ENCODE measurements at regions not wholly inside any gene's neighbourhood (a gene's known extent, or its start where the extent isn't known, plus 50 kb on each side); places are given as distances from the start of the nearest gene placed in this dataset.

DNA sequence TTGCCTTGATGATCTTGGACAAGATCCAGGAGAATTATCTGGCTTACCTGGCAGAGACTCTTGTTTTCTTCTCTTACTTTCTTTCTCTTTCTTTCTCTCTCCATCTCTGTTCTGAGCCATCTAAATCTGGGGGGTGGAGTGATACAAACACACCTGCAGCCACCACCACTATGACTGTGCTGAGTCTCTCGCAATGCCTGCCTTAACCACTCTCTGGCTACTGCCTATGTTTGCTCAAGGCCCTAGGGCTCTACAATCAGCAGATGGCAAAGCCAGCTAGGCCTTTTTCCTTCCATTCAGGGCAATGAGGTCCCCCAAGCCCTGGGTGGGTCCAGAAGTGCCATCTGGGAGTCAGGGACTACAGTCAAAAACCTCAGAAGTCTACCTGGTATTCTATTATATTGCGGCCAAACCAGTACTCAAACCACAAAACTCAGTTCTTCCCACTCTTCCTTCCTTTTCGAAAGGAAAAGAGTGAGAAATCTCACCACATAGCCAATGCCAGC lies 978.9 kb upstream of the NXPH2 start:
- intact Hi-C loops (cut with micrococcal nuclease; ENCODE audit: unreplicated experiment) (no loop called here), in situ Hi-C loops (cut with HindIII; ENCODE audit: low pct_unique_long_range_greater_than_20kb, low sequenced_read_pairs) (no loop called here)
- CTCF ChIA-PET, result no interaction called here
- DNase-seq (ENCODE audit: low read depth, low spot score) (no peak), ATAC-seq (no peak)
- H3K27me3 ChIP-seq (ENCODE audit: control insufficient read depth, insufficient read depth, low read length), result no peaks in the 10 kb centered on the region
- POLR2A ChIA-PET, result no interaction called here
- H3K27ac ChIP-seq (ENCODE audit: low read length), result no peak overlapping the region
- BruUV-seq (replicated peaks), result no TSS peak
- H3K36me3 ChIP-seq (ENCODE audit: control insufficient read depth, insufficient read depth, low read length), result no peaks in the 10 kb centered on the region
- no peaks in the 10 kb centered on the region for H3K4me1 ChIP-seq (ENCODE audit: control insufficient read depth, insufficient read depth, low read length)
- TF ChIP-seq, protein P1, sequence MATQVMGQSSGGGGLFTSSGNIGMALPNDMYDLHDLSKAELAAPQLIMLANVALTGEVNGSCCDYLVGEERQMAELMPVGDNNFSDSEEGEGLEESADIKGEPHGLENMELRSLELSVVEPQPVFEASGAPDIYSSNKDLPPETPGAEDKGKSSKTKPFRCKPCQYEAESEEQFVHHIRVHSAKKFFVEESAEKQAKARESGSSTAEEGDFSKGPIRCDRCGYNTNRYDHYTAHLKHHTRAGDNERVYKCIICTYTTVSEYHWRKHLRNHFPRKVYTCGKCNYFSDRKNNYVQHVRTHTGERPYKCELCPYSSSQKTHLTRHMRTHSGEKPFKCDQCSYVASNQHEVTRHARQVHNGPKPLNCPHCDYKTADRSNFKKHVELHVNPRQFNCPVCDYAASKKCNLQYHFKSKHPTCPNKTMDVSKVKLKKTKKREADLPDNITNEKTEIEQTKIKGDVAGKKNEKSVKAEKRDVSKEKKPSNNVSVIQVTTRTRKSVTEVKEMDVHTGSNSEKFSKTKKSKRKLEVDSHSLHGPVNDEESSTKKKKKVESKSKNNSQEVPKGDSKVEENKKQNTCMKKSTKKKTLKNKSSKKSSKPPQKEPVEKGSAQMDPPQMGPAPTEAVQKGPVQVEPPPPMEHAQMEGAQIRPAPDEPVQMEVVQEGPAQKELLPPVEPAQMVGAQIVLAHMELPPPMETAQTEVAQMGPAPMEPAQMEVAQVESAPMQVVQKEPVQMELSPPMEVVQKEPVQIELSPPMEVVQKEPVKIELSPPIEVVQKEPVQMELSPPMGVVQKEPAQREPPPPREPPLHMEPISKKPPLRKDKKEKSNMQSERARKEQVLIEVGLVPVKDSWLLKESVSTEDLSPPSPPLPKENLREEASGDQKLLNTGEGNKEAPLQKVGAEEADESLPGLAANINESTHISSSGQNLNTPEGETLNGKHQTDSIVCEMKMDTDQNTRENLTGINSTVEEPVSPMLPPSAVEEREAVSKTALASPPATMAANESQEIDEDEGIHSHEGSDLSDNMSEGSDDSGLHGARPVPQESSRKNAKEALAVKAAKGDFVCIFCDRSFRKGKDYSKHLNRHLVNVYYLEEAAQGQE (IDR thresholded peaks at IDR 0.05; ENCODE audit: insufficient read depth in 1 of 2, low read depth in 2 of 2, low read length in 1 of 2), result no peak
- H3K9me3 ChIP-seq (ENCODE audit: control insufficient read depth, insufficient read depth, low read depth, low read length), result no peaks in the 10 kb centered on the region
- no peak overlapping the region for H3K4me3 ChIP-seq (ENCODE audit: low read depth in 2 of 2, low read length in 2 of 2)

DNA sequence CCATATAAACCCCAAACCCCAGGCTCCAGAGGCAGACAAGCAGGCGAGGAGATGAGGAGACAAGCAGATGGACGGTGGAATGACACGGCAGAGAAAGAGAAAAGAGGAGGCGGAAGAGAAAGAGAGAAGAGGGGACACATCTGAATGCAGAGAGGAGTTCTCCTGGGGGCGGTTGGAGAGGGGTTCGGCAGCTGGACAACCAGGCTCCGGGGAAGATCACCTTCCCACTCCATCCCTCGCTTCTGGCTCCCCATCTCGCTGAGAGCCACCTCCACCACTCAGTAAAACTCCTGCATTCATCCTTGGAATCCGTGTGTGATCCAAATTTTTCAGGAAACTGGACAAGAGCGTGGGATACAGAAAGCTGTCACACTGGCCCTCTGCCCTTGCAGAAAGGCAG lies 966.7 kb upstream of the NXPH2 start:
- DNase-seq (ENCODE audit: low read depth, low spot score) (no peak), ATAC-seq (no peak)
- Histone ChIP-seq H3K4me1 (ENCODE audit: control insufficient read depth, insufficient read depth, low read length) (no peaks in the 10 kb centered on the region), H3K36me3 (ENCODE audit: control insufficient read depth, insufficient read depth, low read length) (no peaks in the 10 kb centered on the region), H3K27me3 (ENCODE audit: control insufficient read depth, insufficient read depth, low read length) (no peaks in the 10 kb centered on the region), H3K4me3 (ENCODE audit: low read depth in 2 of 2, low read length in 2 of 2) (no peak overlapping the region), H3K9me3 (ENCODE audit: control insufficient read depth, insufficient read depth, low read depth, low read length) (no peaks in the 10 kb centered on the region), H3K27ac (ENCODE audit: low read length) (no peak overlapping the region)
- ChIA-PET POLR2A (no interaction called here), CTCF (no interaction called here)
- in situ Hi-C loops (cut with HindIII; ENCODE audit: low pct_unique_long_range_greater_than_20kb, low sequenced_read_pairs), result no loop called here
- no peak for TF ChIP-seq TCF7L2 (IDR thresholded peaks at IDR 0.05; ENCODE audit: low read depth, low read length)
- TF ChIP-seq, protein P2, sequence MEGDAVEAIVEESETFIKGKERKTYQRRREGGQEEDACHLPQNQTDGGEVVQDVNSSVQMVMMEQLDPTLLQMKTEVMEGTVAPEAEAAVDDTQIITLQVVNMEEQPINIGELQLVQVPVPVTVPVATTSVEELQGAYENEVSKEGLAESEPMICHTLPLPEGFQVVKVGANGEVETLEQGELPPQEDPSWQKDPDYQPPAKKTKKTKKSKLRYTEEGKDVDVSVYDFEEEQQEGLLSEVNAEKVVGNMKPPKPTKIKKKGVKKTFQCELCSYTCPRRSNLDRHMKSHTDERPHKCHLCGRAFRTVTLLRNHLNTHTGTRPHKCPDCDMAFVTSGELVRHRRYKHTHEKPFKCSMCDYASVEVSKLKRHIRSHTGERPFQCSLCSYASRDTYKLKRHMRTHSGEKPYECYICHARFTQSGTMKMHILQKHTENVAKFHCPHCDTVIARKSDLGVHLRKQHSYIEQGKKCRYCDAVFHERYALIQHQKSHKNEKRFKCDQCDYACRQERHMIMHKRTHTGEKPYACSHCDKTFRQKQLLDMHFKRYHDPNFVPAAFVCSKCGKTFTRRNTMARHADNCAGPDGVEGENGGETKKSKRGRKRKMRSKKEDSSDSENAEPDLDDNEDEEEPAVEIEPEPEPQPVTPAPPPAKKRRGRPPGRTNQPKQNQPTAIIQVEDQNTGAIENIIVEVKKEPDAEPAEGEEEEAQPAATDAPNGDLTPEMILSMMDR (IDR thresholded peaks at IDR 0.05), result no peak
- TF ChIP-seq POLR2AphosphoS5 (IDR thresholded peaks at IDR 0.05; ENCODE audit: low read depth, low read length), result no peak
- no peak for TF ChIP-seq SIN3A (IDR thresholded peaks at IDR 0.05; ENCODE audit: borderline replicate concordance, insufficient read depth, low read depth, low read length)
- TF ChIP-seq, protein P1 (IDR thresholded peaks at IDR 0.05; ENCODE audit: insufficient read depth in 1 of 2, low read depth in 2 of 2, low read length in 1 of 2), result no peak
- no TSS peak for BruUV-seq (replicated peaks)
- intact Hi-C loops (cut with micrococcal nuclease; ENCODE audit: unreplicated experiment), result no loop called here
